ENCODE measurements at regions not wholly inside any gene's neighbourhood (a gene's known extent, or its start where the extent isn't known, plus 50 kb on each side); places are given as distances from the start of the nearest gene placed in this dataset.

DNA sequence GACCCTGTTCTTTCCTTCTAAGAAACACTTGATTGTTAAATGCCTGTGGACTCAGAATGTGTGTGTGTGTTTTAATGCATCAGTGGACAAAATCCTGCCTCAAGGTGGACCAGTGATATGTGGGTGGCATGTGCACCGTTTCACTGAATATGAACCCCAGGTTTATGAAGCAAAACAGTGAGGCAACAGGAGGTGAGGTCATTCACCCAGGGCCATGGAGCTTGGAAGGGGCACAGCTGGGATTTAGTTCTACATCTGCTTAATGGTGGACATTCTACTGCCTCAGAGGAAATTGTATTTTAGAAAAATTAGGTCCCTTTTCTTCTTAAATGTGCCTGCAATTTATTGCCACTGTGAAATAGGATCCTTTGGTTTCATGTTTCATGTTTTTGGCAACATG lies 549.5 kb upstream of the EEF2KMT start:
- DNase-seq (ENCODE audit: low spot score): no peak

GRCh38 chr16:5643855-5644531 lies 546.4 kb upstream of the EEF2KMT start:
- no peak for DNase-seq (ENCODE audit: low spot score)

GRCh38 chr16:5642436-5642835 lies 544.8 kb upstream of the EEF2KMT start:
- no peak for DNase-seq (ENCODE audit: low spot score)

- DNase-seq (ENCODE audit: low spot score): no peak
These were observed 544.4 kb upstream of the EEF2KMT start for GRCh38 chr16:5642011-5642410.

GRCh38 chr16:5640883-5641282 lies 543.3 kb upstream of the EEF2KMT start:
- DNase-seq (ENCODE audit: low spot score): no peak

DNA sequence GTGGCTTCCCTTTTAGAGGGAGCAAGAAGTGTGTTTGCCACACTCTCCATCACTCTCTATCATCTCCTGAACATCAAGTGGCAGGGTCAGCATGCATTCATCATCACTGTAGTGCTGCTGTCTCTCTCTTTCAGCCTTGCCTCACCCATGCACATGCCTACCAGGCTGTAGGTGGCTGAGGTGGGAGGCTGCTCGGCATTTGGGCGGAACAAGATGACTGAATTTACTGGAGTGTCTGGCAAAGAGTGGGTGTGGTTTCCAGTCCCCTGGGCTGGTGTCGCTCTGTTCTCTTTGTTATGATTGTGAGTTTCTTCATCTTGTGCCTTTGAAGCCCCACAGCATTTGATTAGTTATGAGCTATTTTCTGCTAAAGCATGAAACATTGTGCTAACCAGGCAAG lies 541.9 kb upstream of the EEF2KMT start:
- no peak for DNase-seq (ENCODE audit: low spot score)

GRCh38 chr16:5635331-5635730 lies 537.7 kb upstream of the EEF2KMT start:
- DNase-seq (ENCODE audit: low spot score): no peak

DNA sequence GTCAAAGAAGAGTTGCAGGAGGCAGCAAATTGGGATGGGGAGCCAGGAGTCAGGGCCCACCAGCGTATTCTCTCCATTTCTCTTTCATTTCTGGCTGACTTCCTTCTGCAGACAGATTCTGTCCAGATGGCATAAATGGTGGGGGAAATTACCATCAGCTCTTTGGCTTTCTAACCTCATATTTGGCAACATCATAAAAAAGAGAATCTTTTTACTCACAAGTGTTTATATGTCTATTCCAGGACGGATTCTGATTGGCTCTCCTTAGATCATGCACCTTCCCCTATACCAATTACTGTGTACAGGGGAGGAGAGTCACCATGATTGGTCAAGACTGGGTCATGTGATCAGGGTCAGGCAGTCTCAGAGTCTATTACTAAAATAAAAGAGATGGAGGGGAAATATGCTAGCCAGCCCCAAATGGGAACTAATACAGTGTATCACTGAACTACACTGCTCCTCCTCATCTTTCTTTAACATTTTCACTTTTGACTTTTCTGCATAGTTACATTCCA lies 537.1 kb upstream of the EEF2KMT start:
- no peak for DNase-seq (ENCODE audit: low spot score)

DNA sequence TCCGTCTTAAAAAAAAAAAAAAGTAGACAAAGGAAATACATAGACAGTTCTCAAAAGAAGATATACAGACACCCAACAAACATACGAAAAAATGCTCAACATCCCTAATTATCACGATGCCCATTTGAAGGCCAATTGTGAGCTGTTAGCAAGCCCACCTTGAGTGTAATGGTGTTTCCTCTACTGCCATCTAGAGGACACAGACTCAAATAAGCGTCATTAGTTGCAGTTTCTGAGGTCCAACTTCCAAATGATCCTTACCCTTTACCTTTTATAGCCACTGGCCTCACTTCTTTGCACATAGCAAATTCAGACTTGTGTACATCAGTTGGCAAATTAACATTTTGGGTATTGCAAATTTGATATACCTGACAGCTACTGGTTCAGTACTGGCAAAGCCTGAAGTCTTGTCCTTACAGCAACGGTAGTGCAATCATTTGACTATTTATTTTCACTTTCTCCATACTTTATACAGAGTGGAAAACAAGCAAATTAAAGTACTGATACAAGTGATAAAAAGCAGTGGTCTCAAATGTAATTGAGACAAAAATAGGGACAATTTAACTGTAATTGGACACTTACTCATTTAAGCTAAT lies 536.3 kb upstream of the EEF2KMT start:
- no peak for DNase-seq (ENCODE audit: low spot score)

DNA sequence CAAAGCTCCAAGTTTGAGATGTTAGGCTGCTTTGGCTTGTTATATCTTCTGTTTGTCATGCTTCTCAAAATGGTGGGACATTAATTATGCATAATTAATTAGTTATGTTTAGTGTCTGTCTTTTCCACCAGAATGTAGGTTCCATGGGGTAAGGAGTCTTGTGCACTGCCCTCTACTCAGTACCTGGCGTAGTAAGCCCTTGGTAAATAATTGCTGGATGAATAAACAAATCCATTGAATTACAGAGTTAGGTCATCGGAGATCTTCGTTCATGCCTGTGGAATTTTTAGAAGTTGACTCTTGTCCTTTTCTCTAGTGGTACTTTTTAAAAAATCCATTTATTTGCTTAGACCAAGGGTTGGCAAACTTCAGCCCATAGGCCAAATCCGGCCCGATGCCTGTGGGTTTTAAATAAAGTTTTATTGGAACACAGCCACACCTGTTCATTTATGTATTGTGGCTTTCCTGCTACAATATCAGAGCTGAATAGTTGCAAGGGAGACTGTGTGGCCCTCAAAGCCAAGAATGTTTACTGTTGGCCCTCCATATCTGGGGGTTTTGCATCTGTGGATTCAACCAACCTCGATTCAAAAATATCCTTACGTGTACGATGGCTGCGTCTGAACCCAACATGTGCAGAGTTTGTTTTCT lies 524.8 kb upstream of the EEF2KMT start:
- no peak for DNase-seq (ENCODE audit: low spot score)

- DNase-seq (ENCODE audit: low spot score): no peak
These were observed 524.2 kb upstream of the EEF2KMT start for GRCh38 chr16:5621826-5622225.

DNA sequence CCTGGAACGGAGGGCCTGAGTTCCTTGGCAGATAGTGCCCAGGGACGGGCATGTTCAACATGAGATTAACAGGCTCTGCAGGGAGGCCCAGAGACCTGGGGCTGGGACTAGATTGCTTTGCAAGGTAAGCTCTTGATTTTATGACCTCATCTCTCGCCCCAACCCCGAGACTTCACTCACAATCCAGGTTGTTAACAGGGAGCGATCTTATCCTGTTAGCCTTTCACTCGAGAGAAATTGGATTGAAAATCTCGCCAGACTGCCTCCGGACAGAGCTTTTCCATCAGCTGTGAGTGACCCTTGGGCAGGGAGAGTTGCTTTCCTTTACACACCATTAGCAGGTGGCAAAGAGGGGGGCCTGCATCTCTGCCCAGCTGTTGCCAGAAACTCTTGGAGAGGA lies 521.7 kb upstream of the EEF2KMT start:
- no peak for DNase-seq (ENCODE audit: low spot score)

GRCh38 chr16:5616841-5617240 lies 519.2 kb upstream of the EEF2KMT start:
- no peak for DNase-seq (ENCODE audit: low spot score)

DNA sequence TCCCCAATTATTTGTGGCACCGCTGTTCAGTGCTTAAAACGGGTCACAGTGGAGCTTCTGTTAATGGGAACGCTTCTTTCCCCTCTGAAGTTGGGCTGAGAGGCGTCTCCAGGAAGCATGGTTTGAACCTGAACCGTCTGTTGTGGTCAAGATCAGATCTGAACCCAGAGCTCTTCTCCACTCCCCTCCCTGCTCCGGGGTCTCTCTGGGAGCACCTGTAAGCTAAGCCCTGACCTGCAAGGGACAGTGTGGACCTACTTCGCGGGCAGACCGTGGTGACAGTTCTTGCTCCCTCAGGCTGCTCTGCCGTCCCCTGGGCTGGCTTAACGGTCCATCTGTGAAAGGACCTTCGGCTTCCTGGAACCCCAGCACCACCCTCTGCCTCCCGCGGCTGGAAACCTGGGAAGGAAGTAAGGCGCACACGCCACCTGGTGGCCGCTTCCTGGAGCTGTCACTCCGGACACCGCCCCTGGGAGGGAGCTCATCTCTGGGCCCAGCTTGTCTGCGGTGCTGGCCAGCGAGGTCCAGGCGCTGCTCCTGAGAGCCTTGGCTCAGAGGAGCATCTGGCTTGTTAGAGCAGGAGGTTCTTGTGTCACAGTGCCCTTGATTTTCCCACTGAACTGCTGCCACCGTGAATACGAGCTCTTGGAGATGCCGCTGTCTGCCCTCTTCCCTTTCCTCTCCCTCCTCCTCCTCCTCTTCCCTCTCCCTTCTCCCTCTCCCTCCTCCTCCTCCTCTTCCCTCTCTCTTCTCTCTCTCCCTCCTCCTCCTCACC lies 518.5 kb upstream of the EEF2KMT start:
- no peak for DNase-seq (ENCODE audit: low spot score)

GRCh38 chr16:5607169-5607568 lies 509.6 kb upstream of the EEF2KMT start:
- DNase-seq (ENCODE audit: low spot score): no peak

GRCh38 chr16:5605404-5605803 lies 507.8 kb upstream of the EEF2KMT start:
- no peak for DNase-seq (ENCODE audit: low spot score)

DNA sequence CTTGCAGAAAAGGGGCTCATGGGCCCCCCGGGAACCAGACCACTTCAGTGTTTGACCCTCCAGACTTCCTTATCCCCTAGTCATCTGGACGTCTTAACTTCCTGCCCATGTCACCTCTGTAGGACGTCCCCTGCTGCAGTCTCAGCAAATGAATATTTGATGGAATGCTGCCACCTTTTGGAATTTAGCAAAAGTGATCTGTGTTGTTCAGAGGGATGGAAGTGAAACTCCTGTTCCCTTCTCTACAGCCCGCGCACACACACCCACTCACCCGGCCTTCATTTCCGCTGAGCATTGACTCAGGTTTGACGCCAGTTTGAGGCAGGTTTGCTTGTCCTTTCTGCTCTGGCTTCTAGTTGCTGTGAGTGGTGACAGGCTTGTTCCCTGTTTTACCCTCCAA lies 507.2 kb upstream of the EEF2KMT start:
- no peak for DNase-seq (ENCODE audit: low spot score)

GRCh38 chr16:5603836-5604235 lies 506.2 kb upstream of the EEF2KMT start:
- DNase-seq (ENCODE audit: low spot score): no peak

DNA sequence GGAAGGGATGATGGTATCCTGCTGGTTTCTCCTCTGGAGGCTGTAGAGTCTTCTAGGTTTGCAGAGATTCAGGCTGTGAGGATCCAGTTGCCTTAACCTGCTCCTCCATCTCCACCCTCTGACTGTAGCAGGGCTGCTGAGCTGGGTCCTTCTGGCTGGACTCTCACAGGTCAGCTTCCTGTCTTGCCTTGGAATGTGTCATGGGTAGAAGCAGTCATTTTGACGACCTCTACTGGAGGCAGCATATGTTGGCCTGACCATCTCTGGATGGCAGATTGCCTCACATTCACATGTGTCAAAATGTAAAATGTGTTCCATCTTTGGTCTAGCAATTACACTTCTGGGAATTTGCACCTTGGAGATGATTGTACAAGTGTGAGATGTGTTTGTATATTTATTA lies 504.4 kb upstream of the EEF2KMT start:
- DNase-seq (ENCODE audit: low spot score): no peak

GRCh38 chr16:5598793-5599192 lies 501.2 kb upstream of the EEF2KMT start:
- no peak for DNase-seq (ENCODE audit: low spot score)

DNA sequence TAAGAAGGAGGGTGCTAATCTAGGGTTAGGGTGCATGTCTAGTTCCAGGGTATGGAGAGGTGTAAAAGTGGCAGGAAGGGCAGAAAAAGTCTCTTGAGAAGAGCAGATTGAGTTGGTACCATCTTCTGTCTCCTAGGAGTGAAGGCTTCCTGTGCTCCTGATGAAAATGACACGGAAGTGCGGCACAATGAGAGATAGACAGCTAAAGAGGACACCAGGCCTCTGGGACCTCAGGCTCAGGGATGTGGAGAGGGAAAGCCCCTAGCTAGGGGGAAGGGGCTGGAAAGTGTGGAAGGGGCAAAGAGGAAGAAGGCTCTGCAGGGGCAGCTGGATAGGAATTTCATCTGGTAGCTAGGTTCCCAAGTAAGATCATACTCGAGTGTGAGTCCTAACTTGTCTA lies 498.3 kb upstream of the EEF2KMT start:
- DNase-seq (ENCODE audit: low spot score): no peak

DNA sequence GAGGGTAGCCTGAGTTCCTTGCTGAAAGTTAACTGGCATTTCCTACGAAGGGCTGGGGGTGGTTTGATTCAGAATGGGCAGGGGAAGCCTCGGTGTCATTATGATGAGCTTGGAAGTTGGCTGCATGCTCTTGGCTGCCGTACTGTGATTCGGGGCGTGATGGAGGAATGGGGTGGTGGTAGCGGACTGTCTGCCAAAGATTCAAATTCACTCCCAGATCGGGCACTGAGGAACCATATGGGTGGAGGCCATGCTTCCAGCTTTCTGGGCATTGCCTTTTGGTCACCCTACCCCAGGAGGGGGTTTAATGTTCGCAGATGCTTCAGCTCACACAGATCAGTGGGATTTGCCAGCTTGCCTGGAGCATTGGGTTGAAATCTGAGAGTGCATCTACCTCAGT lies 492.8 kb upstream of the EEF2KMT start:
- DNase-seq (ENCODE audit: low spot score): no peak

Measured in CD4-positive, alpha-beta T cell treated with Interleukin-15 for 4 hours (primary cell).